ENCODE measurements at regions not wholly inside any gene's neighbourhood (a gene's known extent, or its start where the extent isn't known, plus 50 kb on each side); places are given as distances from the start of the nearest gene placed in this dataset.
"Not testable (repeated sequence)": the region's sequence is repeated elsewhere in the genome, so short reads cannot be mapped to it uniquely, and the experiment has no call there.

DNA sequence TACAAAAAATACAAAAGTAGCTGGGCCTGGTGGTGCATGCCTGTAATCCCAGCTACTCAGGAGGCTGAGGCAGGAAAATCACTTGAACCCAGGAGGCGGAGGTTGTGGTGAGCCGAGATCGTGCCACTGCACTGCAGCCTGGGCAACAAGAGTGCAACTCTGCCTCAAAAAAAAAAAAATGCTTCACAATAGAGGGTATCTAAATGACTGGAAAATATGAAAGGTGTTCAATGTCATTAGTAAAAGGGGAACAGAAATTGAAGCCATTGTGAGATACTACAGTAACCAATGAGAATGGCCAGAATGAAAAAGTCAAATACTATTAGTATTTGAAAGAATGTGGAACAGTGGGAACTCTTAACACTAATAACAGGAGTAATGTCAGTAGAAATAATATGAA is 96.1 kb upstream of the FAM241A start:
- not testable (repeated sequence) for TF ChIP-seq POLR2AphosphoS5 (IDR thresholded peaks at IDR 0.05; ENCODE audit: low read depth, low read length); POLR2A (IDR thresholded peaks at IDR 0.05; ENCODE audit: low read depth, low read length); TAF1 (IDR thresholded peaks at IDR 0.05; ENCODE audit: low read depth, low read length); POU2F2 (IDR thresholded peaks at IDR 0.05; ENCODE audit: low read depth, low read length); PAX5 (IDR thresholded peaks at IDR 0.05; ENCODE audit: insufficient read depth, low read length, severe bottlenecking)
- TF ChIP-seq SPI1 (IDR thresholded peaks at IDR 0.05; ENCODE audit: low read depth, low read length), result peak; percentile 67
